Mesenchymal stem cell (in vitro differentiated cells and primary cell): ENCODE measurements at regions not wholly inside any gene's neighbourhood (a gene's known extent, or its start where the extent isn't known, plus 50 kb on each side); places are given as distances from the start of the nearest gene placed in this dataset.
"Not testable (repeated sequence)": the region's sequence is repeated elsewhere in the genome, so short reads cannot be mapped to it uniquely, and the experiment has no call there.

Experiments used
- DNase-seq: peaks from one replicate; pipeline ENCODE4 v3.0.0-alpha.2; 2013
- H2AFZ ChIP-seq: one replicate; pipeline ENCODE4 v1.6.1; 2013; ENCODE audit warnings: low read depth, mild to moderate bottlenecking, control low read depth, inconsistent platforms, low read length, moderate library complexity
- H2AK5ac ChIP-seq: 2 replicates; pipeline ENCODE4 v1.6.1; 2013; ENCODE audit warnings: low read length, moderate library complexity, mild to moderate bottlenecking, inconsistent platforms; ENCODE audit not compliant: severe bottlenecking
- H2BK120ac ChIP-seq: one replicate; pipeline ENCODE4 v1.6.1; 2013; ENCODE audit warnings: low read depth, mild to moderate bottlenecking, inconsistent platforms, low read length, moderate library complexity
- H2BK12ac ChIP-seq, 2 experiments: one replicate each; pipeline ENCODE4 v1.6.1; 2013; ENCODE audit warnings: inconsistent platforms in 2 of 2, low read length in 2 of 2, mild to moderate bottlenecking in 2 of 2, moderate library complexity in 2 of 2, control low read depth in 1 of 2
- H2BK15ac ChIP-seq: one replicate; pipeline ENCODE4 v1.6.1; 2013; ENCODE audit warnings: mild to moderate bottlenecking, low read depth, inconsistent platforms; ENCODE audit not compliant: poor library complexity, severe bottlenecking
- H2BK5ac ChIP-seq: 2 replicates; pipeline ENCODE4 v1.6.1; 2013; ENCODE audit warnings: low read depth, mild to moderate bottlenecking, low read length, control low read depth, inconsistent platforms; ENCODE audit not compliant: poor library complexity, severe bottlenecking
- H3K14ac ChIP-seq, 2 experiments: one replicate each; pipeline ENCODE4 v1.6.1; 2013; ENCODE audit warnings: inconsistent platforms in 2 of 2, low read length in 2 of 2, control low read depth in 1 of 2, mild to moderate bottlenecking in 1 of 2, moderate library complexity in 1 of 2
- H3K18ac ChIP-seq, 2 experiments: one replicate each; pipeline ENCODE4 v1.6.1; 2013; ENCODE audit warnings: inconsistent platforms in 2 of 2, low read length in 2 of 2, control low read depth in 1 of 2, low read depth in 1 of 2, mild to moderate bottlenecking in 1 of 2
- H3K23ac ChIP-seq, 2 experiments: one replicate each; pipeline ENCODE4 v1.6.1; 2013; ENCODE audit warnings: inconsistent platforms in 2 of 2, low read length in 2 of 2, mild to moderate bottlenecking in 2 of 2, moderate library complexity in 2 of 2, control low read depth in 1 of 2
- H3K27ac ChIP-seq: 2 replicates; pipeline ENCODE4 v1.5.1; 2013; ENCODE audit warnings: mild to moderate bottlenecking, moderate library complexity, low read length, control low read depth, inconsistent platforms; ENCODE audit not compliant: poor library complexity, severe bottlenecking
- H3K27me3 ChIP-seq, 2 experiments: 2 replicates each; pipeline versions ENCODE4 v1.6.1 to v1.7.0; 2013; ENCODE audit warnings: low read length in 2 of 2, mild to moderate bottlenecking in 2 of 2, moderate library complexity in 2 of 2, control low read depth in 1 of 2, inconsistent platforms in 1 of 2; ENCODE audit not compliant: control insufficient read depth in 1 of 2, insufficient read depth in 1 of 2
- H3K36me3 ChIP-seq, 2 experiments: 2 replicates each; pipeline versions ENCODE4 v1.6.1 to v1.7.0; 2013; ENCODE audit warnings: low read length in 2 of 2, control low read depth in 1 of 2, inconsistent platforms in 1 of 2, low read depth in 1 of 2, mild to moderate bottlenecking in 1 of 2; ENCODE audit not compliant: insufficient read depth in 2 of 2, control insufficient read depth in 1 of 2
- H3K4ac ChIP-seq, 2 experiments: one replicate each; pipeline ENCODE4 v1.6.1; 2013; ENCODE audit warnings: inconsistent platforms in 2 of 2, low read length in 2 of 2, mild to moderate bottlenecking in 2 of 2, moderate library complexity in 2 of 2, control low read depth in 1 of 2, low read depth in 1 of 2
- H3K4me1 ChIP-seq: 2 replicates; pipeline ENCODE4 v1.6.1; 2013; ENCODE audit warnings: low read depth, low read length, control low read depth; ENCODE audit not compliant: control insufficient read depth, insufficient read depth
- H3K4me2 ChIP-seq: 2 replicates; pipeline ENCODE4 v1.6.1; 2013; ENCODE audit warnings: low read length, mild to moderate bottlenecking, inconsistent platforms; ENCODE audit not compliant: poor library complexity, severe bottlenecking
- H3K4me3 ChIP-seq, 2 experiments: 2 replicates each; pipeline versions ENCODE4 v1.5.1 to v1.7.0; 2013; ENCODE audit warnings: low read length in 2 of 2, mild to moderate bottlenecking in 2 of 2, control low read depth in 1 of 2, low read depth in 1 of 2; ENCODE audit not compliant: insufficient read depth in 1 of 2
- H3K79me1 ChIP-seq: replicated peaks from 2 replicates; pipeline ENCODE4 v1.6.1; 2013; ENCODE audit warnings: mild to moderate bottlenecking, control low read depth, low read length, inconsistent platforms; ENCODE audit not compliant: poor library complexity, severe bottlenecking
- H3K9ac ChIP-seq: 2 replicates; pipeline ENCODE4 v1.7.0; 2013; ENCODE audit warnings: mild to moderate bottlenecking, low read length, moderate library complexity
- H3K9me3 ChIP-seq: 2 replicates; pipeline ENCODE4 v1.7.0; 2013; ENCODE audit warnings: mild to moderate bottlenecking, low read length; ENCODE audit not compliant: control insufficient read depth
- H4K8ac ChIP-seq: one replicate; pipeline ENCODE4 v1.6.1; 2013; ENCODE audit warnings: inconsistent platforms, mild to moderate bottlenecking, low read length, moderate library complexity
- H4K91ac ChIP-seq: one replicate; pipeline ENCODE4 v1.6.1; 2013; ENCODE audit warnings: mild to moderate bottlenecking, low read length, inconsistent platforms
- WGBS: methylation state at CpG from one replicate; pipeline ENCODE4 v1.1.7; 2013; ENCODE audit warnings: mixed read lengths; 5-methylcytosine and 5-hydroxymethylcytosine counted together

DNA sequence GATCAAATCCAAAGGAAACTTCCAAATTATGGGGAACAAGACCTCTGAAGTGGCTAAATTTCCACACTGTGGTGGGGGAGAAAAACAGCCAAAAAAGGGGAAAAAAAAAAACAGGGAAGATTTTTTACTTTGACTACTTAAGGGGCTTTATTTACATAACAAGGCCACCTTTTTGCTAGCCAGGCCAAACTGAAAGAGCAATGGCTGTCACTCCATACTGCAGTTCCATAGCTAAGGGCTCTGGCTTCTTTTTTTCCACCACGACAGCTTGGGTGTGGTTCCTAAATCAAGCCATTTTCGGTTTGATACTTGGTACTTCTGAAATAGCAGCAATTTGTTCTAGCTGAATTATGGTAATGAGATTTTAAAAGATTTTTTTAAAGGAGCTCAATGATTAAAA lies 76.4 kb upstream of the ANTXRL start:
- H2BK12ac ChIP-seq, H2BK5ac ChIP-seq, H3K9me3 ChIP-seq, H3K14ac ChIP-seq, H3K4me1 ChIP-seq, H2BK120ac ChIP-seq, H2AK5ac ChIP-seq, H2BK15ac ChIP-seq, H3K36me3 ChIP-seq, H4K8ac ChIP-seq, H4K91ac ChIP-seq, H3K23ac ChIP-seq, H3K9ac ChIP-seq, H3K4ac ChIP-seq, DNase-seq, H3K18ac ChIP-seq, H3K27ac ChIP-seq, H3K27me3 ChIP-seq, H2AFZ ChIP-seq, H3K4me2 ChIP-seq, H3K79me1 ChIP-seq, H3K4me3 ChIP-seq: not testable (repeated sequence)
- WGBS = no CpG with 5 or more reads among the region's 2 CpGs

DNA sequence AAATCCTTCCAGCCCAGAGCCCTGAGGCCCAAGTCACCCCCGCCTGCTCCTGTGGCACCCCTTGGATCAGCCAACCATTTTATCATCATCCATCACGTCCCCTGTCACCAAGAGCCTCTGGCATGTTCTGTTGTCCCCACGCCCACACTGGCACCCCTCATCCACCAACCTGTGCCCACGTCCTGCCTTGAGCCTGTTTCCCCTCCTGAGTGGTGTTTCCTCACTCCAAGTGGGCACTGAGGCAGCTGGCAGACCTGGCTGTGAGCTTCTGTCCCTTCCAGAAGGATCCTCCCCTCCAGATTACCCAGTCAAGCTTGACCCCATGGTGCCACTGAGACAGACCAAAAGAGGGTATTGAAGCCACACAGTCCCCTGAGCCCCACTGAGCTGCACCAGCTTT lies 71.4 kb upstream of the ANTXRL start:
- H3K4ac ChIP-seq = no peak overlapping the region
- H3K9ac ChIP-seq = no peak overlapping the region
- H3K27ac ChIP-seq = no peak overlapping the region
- no peak overlapping the region for H4K8ac ChIP-seq
- no peak overlapping the region for H3K4me2 ChIP-seq
- peak overlapping the region in 1 of 2 experiments; percentile 40 for H3K23ac ChIP-seq
- no peak overlapping the region for H3K18ac ChIP-seq
- DNase-seq = no peak
- H2BK15ac ChIP-seq = no peak overlapping the region
- H3K36me3 ChIP-seq = no peaks in the 10 kb centered on the region
- H2AFZ ChIP-seq = no peak overlapping the region
- no peaks in the 10 kb centered on the region for H3K9me3 ChIP-seq
- no peaks in the 10 kb centered on the region for H3K4me1 ChIP-seq
- no peak overlapping the region for H2AK5ac ChIP-seq
- no peak overlapping the region for H2BK120ac ChIP-seq
- H2BK5ac ChIP-seq = no peak overlapping the region
- H3K4me3 ChIP-seq = no peak overlapping the region
- H3K79me1 ChIP-seq = no peaks in the 10 kb centered on the region
- peak overlapping the region; percentile 7 for H4K91ac ChIP-seq
- peak overlapping the region in 1 of 2 experiments; percentile 18 for H2BK12ac ChIP-seq
- WGBS = 63% methylated on average over 4 of the region's 4 CpGs
- H3K14ac ChIP-seq = no peak overlapping the region
- peaks cover 10 to 29% of the 10 kb centered on the region in 2 experiments for H3K27me3 ChIP-seq

DNA sequence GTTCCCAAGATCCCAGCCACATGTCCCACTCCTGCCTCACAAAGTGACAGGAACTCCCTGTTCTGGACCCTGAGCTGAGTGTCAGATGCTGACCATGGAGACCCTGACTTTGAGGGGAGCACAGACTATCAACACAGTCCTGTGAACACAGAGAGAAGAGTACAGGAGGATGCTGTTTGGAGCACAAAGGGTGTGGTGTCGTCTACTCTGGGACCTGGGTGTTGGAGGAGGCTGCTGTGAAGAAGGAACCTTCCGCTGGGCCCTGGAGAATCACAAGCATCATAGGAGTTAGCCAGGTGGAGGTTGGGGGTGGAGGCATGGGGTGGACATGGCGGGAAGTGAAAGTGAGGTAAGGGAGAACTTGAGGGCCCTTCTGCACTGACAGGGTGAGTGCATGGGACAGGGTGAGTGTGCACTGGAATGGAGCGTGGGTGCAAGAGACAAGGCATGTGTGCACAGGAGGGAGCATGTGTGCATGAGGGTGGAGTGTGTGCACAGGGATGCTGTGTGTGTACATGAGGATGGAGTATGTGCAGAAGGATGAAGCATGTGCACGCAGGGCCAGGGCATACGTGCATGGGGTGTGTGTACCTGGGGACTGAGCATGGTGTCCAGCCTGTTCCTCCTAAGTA lies 70.7 kb upstream of the ANTXRL start:
- no peak overlapping the region for H3K27ac ChIP-seq
- WGBS = 78% methylated on average over 6 of the region's 6 CpGs
- H2BK15ac ChIP-seq = no peak overlapping the region
- no peak overlapping the region for H3K18ac ChIP-seq
- DNase-seq = no peak
- H3K27me3 ChIP-seq = peaks cover 10 to 29% of the 10 kb centered on the region in 2 experiments
- no peak overlapping the region for H2BK120ac ChIP-seq
- no peak overlapping the region for H3K4ac ChIP-seq
- no peak overlapping the region for H2AFZ ChIP-seq
- H3K9me3 ChIP-seq = no peaks in the 10 kb centered on the region
- no peaks in the 10 kb centered on the region for H3K79me1 ChIP-seq
- no peak overlapping the region for H3K9ac ChIP-seq
- no peak overlapping the region for H3K4me2 ChIP-seq
- H2AK5ac ChIP-seq = no peak overlapping the region
- H3K4me1 ChIP-seq = no peaks in the 10 kb centered on the region
- H2BK12ac ChIP-seq = no peak overlapping the region
- H3K23ac ChIP-seq = no peak overlapping the region
- H3K4me3 ChIP-seq = no peak overlapping the region
- no peak overlapping the region for H2BK5ac ChIP-seq
- H3K14ac ChIP-seq = peak overlapping the region in 1 of 2 experiments; percentile 39
- H4K8ac ChIP-seq = no peak overlapping the region
- no peaks in the 10 kb centered on the region for H3K36me3 ChIP-seq
- H4K91ac ChIP-seq = peak overlapping the region; percentile 48

DNA sequence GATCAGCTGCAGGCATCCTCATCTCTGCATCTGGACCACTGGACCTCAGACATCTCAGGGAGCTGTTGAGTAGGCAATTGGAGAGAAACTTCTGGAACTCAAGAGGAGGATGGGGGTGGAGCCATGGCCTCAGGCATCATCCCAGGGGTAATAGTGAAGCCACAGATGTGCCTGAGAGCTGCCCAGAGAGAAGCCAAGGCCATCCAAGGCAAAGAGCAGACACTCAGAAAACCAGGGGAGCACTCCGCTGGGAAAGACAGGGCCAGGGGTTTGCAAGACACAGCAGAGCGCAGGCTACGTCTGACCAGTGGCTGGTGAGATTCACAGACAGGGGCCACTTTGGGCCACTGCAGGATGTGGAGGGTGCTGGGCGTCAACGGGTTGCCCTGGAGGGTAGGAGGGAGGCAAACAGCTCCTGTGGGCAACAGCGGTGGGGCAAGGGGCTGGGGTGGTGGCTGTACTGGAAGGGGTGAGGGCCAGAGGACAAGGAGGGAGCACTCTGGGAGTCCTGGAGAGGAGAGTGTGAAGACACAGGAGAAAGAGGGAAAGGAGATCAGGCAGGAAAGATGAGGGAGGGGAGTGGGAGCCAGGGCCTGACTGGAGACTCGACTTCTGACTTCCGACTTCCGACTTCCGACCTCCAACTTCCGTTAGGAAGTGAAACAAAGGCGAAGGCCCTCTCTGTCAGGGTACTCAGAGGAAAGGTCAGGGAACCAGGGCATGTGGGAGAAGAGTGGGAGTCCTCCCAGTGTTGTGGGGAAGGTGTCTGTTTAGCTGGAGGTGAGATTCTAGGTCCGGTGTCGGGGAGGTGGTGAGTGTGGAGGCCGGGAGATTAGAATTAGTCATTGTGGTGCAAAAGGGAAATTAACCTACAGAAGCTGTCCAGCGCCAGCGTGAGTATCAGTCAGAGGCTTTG lies 69.7 kb upstream of the ANTXRL start:
- no peak overlapping the region for H2BK5ac ChIP-seq
- no peak overlapping the region for H2AK5ac ChIP-seq
- H3K4me2 ChIP-seq = no peak overlapping the region
- no peak for DNase-seq
- no peak overlapping the region for H3K9ac ChIP-seq
- peak overlapping the region; percentile 45 for H4K91ac ChIP-seq
- H3K36me3 ChIP-seq = no peaks in the 10 kb centered on the region
- no peak overlapping the region for H3K4ac ChIP-seq
- no peak overlapping the region for H3K27ac ChIP-seq
- no peak overlapping the region for H2BK12ac ChIP-seq
- no peak overlapping the region for H3K18ac ChIP-seq
- H2AFZ ChIP-seq = no peak overlapping the region
- H3K79me1 ChIP-seq = no peaks in the 10 kb centered on the region
- H3K14ac ChIP-seq = no peak overlapping the region
- no peak overlapping the region for H2BK15ac ChIP-seq
- H2BK120ac ChIP-seq = no peak overlapping the region
- H3K4me3 ChIP-seq = no peak overlapping the region
- H4K8ac ChIP-seq = no peak overlapping the region
- no peak overlapping the region for H3K23ac ChIP-seq
- WGBS = 82% methylated on average over 16 of the region's 17 CpGs
- H3K4me1 ChIP-seq = no peaks in the 10 kb centered on the region
- H3K9me3 ChIP-seq = no peaks in the 10 kb centered on the region
- peaks cover 10 to 29% of the 10 kb centered on the region in 2 experiments for H3K27me3 ChIP-seq
